Activated gamma-delta T cell treated with anti-CD3 and anti-CD28 coated beads, Interleukin-2, amount 50 U/mL, for 16 hours (primary cell): ENCODE measurements at regions not wholly inside any gene's neighbourhood (a gene's known extent, or its start where the extent isn't known, plus 50 kb on each side); places are given as distances from the start of the nearest gene placed in this dataset.
"Not testable (repeated sequence)": the region's sequence is repeated elsewhere in the genome, so short reads cannot be mapped to it uniquely, and the experiment has no call there.

Experiments
- DNase-seq: peaks from one replicate; pipeline ENCODE4 v3.0.0-alpha.2; 2020; ENCODE audit warnings: low read depth

DNA sequence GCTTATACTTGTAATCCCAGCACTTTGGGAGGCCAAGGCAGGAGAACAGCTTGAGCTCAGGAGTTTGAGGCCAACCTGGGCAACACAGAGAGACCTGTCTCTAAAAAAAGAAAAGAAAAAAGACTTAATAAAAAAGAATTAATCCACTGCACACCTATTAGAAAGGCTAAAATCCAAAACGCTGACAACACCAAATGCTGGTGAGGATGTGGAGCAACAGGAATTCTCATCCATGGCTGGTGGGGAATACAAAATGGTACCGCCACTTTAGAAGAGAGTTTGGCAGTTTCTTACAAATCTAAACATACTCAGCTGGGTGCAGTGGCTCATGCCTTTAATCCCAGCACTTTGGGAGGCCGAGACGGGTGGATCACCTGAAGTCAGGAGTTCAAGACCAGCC lies 110.0 kb upstream of the NDUFV2 start:
- not testable (repeated sequence) for DNase-seq

DNA sequence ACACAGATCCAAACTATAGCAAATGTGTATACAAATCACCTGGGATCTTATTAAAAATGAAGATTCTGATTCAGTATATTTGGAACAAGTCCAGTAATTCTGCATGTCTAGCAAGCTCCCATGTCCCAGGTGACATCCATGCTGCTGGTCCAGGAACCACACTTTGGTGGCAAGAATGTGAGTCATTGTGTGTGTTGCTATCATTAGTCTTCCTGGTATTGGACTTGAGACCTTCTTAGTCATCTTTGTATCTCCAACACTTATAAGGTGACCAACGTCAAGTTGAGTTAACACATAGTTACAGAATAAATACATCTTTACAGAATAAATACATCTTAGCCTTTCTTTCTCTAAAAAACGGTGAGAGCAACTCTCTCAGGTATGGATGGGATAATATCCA lies 107.9 kb upstream of the NDUFV2 start:
- no peak for DNase-seq

DNA sequence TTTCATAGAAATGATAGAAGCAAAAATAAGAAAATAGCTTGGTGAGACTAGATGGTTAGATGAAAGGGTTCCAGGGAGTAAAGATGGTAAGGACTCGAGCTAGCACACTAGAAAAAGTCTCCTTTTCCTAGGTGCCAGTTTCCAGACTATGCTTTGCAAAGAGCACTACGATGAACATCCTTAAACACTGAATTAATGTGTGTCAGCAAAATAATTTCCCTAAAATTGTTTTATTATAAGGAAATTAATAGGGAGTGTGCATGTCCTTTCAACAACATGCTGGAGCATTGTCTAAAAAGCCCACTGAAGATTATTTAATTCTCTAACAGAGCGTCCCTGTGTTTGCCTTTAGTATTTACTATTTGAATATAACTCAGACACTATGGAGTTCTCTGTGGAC lies 107.4 kb upstream of the NDUFV2 start:
- DNase-seq: no peak

DNA sequence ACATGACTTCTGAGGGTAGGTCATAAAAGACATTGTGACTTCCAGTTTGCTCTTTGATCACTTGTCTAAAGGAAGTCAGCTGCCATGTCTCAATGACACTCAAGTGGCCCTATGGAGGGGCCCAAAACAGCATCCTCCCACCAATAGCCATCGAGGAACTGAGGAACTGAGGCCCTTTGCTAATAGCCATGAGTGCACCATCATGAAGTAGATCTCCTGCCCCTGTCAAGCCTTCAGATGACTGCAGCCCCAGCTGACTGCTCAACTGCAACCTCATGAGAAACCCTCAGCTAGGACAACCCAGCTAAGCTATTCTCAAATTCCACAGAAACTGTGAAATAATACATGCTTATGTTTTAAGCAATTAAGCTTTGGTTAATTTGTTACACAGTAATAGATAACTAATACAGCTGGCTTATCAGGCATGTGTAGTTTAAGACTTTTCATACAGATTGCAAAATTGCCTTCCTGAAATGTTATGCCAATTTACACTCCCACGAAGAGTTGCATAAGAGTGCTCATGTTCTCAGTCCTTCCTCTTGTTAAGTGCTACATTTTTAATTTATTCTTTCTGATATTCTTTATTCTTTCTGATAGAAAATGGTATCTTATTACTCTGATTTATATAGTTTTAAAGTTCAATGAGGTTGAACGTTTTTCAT lies 105.6 kb upstream of the NDUFV2 start:
- no peak for DNase-seq

DNA sequence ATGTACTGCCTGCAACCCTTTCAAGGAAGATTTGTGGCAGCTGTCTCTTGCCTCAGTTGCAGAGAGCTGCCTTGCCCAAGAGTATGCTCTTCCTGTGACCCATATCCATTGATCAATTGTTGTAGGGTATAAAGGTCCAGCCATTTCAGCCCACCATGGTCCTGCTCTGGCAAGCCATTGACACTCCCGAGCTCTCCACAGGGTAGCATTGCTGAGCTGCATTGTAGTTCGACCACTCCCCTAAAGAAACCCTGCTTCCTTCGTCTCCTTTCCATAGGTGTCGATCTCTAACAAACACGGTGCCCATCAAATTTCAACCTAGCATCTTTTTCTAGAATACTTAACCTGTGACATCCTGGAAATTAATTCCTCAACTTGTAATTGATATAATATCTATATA lies 104.9 kb upstream of the NDUFV2 start:
- no peak for DNase-seq

DNA sequence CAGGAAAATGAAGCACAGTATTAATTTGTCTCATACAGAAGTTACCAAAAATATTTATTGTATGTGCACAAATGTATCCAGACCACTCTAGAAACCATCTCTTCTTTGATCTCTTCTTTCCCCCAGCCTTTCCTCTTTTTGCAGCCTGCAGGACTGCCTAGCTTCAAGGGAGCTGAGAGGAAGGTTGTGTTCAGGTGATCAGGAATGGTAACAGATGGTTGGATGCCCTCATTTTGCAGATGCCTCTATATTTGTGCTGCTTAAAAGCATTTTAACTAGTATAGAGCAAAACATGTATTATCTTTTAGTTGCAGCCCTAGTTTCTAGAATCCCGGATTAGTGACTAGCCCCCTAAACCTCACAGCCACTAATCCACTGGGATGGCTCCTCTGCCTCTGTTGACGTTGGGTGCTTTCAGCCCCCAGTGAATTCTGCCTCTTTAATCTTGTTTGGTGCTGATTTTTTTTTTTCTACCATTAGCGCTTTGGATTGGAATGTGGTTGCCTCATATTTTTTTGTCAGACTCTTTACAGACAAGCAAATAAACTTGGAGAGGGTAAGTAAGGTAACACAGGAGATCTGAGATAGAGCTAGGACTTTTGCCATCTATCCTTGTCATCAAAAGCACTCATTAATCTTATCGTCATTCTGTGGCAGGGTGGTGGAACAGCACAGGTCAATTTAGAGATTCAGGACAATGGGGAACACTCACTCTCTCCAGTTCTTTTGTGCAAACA lies 103.8 kb upstream of the NDUFV2 start:
- DNase-seq: no peak

DNA sequence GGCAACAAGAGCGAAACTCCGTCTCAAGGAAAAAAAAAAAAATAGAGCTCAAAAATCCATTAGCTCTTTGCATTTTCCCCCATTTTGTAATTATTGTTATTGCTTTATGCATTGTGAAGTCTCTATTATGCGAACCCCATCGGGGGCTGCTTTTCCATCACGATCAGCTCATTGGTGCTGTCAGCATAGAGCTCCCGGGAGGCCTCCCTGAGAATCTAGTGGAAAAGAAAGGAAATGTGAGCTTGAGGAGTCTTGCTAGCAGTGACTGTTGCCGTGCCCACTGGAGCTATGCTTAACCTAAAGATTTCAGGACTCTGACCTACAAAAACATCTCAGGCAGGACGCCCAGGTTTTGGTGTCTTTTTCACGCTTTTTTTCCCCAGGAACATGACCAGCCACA lies 102.6 kb upstream of the NDUFV2 start:
- no peak for DNase-seq

DNA sequence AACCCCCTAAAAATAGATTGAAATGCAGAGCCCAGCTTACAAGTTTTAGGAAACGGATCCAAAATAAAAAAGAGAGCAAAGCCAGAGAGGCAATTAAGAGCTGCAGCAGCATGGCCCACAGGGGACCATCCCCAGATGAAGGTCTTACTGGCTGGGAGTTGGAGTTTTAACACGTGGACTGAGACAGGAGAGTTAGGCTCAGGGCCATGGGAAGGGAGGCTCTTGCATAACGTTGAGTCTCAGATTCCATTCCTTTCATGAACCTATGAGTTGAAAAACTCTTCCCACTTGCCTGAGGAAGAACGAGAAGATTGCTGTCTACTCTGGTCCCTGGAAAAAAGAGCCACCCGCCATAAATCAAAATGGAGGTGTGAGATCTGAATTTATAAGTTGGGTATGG lies 101.8 kb upstream of the NDUFV2 start:
- no peak for DNase-seq

DNA sequence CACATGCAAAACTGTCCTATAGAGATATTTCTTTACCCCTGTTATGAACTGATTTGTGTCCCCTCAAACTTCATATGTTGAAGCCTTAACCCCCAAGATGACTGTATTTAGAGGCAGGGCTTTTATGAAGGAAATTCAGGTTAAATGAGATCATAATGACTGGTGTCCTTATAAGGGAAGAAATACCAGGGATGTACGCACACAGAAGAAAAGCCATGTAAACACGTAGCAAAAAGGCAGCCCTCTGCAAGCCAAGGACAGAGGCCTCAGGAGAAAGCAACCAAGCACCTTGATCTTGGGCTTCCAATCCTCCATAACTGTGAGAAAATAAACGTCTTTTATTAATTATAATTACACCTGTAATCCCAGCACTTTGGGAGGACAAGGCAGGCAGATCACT lies 101.3 kb upstream of the NDUFV2 start:
- no peak for DNase-seq

DNA sequence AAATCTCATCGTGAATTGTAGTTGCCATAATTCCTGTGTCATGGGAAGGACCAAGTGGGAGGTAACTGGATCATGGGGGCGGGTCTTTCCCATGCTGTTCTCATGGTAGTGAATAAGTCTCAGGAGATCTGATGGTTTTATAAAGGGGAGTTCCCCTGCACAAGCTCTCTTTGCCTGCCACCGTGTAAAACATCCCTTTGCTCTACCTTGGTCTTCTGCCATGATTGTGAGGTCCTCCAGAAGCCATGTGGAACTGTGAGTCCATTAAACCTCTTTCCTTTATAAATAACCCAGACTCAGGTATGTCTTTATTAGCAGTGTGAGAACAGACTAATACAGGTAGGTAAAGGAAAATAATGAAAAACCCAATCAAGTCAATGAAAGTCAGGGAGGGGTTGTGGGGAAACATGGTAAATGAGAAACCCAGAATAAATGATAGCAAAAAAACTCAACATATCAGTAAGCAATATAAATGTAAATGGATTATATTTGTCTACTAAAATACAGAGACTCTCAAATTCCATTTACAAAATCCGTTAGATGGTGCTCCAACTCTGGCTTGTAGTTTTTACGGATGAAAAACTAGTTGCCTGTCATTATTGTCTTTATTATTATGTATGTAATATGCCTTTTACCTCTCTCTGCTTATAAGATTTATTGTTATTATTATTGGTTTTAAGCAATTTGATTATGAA lies 98.9 kb upstream of the NDUFV2 start:
- DNase-seq: no peak

DNA sequence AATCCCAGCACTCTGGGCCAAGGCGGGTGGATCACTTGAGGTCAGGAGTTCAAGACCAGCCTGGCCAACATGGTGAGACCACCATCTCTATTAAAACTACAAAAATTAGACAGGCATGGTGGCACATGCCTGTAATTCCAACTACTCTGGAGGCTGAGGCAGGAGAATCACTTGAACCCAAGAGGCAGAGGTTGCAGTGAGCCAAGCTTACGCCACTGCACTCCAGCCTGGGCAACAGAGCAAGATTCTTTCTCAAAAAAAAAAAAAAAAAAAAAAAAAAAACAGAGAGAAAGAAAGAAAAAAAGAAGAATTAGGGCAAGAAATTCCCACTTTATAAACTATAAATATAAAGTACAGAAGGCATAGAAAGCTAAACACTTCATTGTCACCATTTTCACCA lies 98.2 kb upstream of the NDUFV2 start:
- not testable (repeated sequence) for DNase-seq

DNA sequence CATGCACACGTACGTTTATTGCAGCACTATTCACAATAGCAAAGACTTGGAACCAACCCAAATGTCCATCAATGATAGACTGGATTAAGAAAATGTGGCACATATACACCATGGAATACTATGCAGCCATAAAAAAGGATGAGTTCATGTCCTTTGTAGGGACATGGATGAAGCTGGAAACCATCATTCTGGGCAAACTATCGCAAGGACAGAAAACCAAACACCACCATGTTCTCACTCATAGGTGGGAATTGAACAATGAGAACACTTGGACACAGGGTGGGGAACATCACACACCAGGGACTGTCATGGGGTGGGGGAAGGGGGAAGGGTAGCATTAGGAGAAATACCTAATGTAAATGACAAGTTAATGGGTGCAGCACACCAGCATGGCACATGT lies 94.8 kb upstream of the NDUFV2 start:
- not testable (repeated sequence) for DNase-seq

DNA sequence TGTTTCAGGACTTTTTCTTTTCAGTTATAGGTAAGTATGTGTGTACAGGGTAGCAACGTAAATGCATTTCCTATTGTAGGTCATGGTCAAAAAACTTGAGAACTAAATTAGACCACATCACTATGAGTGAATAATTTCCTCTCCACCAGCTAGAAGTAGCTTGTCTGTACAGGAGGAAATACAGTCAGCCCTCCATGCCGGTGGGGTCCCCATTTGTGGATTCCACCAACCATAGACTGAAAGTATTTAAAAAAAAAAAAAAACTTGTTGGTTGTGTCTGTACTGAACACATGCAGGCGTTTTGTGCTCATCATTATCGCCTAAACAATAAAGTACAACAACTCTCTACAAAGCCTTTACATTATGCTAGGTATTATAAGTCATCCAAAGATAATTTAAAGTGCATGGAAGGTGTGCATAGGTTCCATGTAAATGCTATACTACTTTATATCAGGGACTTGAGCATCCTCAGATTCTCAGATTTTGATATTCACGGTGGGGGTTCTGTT lies 94.2 kb upstream of the NDUFV2 start:
- no peak for DNase-seq

DNA sequence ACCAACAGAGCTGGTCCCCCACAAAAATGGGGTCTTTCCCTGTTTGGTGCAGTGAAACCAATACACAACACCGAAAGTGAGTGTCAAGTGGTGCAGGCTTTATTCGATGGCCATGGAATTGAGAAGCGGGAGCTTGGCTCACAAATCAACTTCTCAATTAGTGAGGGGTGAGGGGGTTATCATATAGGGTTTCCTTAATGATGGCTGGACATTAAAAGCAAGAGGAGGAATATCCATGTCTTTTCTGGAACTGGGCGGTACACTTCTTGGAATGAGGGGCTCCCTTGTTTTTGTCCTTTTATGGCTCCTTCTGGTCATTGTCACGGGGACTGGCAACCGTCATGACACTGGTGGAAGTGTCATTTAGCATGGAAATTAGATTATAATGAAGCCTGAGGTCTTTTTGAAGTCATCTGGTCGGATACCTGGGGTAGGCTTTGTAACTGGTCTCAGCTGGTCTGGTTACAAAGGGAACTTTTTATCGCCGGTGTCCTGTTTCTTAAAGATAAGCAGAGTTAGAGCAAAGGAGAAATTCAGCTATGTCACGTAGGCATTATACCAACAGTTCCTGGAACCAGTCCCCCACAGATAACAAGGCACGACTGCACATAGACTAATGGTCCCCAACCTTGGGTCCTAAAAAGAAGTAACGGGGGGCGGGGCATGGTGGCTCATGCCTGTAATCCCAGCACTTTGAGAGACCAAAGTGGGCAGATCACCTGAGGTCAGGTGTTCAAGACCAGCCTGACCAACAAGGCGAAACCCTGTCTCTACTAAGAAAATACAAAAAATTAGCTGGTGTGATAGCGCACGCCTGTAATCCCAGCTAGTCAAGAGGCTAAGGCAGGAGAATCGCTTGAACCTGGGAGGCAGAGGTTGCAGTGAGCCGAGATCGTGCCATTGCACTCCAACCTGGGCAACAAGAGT lies 93.5 kb upstream of the NDUFV2 start:
- no peak for DNase-seq

DNA sequence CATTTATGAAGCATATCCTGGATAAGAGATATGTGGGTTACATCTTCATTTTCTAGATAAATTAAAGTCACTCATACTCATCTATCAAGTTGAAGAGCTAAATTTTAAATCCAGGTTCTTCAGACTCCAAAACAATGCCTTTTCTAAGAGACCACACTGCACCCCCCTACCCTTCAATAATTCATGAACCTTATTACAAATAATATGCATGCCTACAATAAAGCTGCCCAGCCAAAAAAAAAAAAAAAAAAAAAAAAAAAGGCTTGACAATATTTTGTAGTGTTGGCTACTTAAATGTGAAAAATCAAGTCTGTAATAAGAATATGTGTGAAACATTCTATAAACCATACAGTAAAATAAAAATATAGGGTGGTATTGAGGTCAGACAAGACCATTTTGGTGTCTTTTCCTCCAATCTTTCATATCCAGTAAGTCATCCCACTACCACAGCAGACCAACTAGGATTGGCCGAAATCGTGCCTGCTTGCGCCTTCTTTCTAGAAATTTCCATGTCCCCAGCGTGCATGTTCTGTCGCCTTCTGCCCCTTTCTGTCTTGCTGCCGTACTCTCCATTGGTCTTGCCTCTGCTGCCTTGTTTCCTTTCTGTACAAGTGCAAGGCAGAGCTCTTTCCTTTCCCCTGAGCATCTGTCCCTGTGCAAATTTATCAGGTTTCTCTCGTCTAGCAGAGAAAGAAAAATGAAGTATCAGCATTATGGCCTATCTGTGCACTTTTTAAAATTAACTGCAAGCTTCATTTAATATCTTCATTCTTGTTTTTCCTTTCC lies 92.6 kb upstream of the NDUFV2 start:
- no peak for DNase-seq

DNA sequence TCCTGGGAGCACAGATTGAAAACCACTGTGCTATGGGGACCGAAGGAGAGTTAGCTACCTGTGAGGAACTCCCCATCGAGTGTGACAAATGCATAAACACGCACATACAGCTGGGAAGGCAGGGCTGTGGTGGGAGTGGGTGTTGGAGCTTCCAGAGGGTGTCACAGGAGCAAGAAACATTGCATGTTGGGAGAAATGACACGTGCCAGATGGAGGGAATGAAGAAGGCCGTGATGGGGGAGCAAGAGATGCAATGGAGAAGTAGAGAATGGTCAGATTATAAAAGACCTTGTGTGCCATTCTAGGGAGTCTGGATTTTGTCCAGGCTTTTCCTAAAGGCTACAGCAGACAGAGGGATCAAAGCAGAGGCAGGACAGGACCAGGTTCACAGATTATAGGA lies 91.1 kb upstream of the NDUFV2 start:
- no peak for DNase-seq

DNA sequence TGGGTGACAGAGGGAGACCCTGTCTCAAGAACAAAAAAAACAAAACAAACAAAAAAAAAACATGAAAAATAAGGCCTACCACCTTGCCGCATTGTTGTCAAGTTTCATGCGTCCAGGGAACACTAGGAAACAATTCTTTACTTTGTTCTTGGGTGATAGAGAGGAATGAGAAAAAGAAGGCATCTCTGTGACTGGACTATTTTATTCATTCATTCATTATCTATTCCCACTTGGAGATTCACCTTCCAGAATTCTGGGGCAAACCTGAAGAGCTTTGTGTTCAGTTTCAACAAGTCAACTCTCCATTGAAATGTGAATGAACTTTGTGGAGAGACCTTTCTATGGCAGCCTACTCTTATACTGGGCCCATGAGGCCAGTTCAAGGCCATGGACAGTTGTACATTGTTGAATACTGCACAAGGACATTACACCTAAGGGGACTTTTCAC lies 88.5 kb upstream of the NDUFV2 start:
- no peak for DNase-seq

DNA sequence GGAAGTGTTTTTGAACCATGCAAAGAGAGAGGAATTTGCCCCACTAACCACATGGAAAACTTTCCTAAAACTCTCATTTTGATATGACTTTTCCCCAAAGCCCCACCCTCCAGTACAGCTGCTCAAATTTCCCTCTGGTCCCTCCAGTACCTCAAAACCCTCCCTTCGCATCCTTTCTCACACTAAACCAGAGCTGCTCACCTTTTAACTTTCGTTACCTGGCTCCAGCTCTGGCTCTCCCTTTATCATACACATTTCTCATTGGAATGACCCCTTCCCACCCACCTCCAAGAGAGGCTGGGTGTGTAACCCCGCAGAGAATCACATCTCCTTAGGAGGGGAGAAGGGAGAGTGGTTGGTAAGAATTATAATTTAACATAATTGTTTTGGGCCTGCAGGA lies 86.8 kb upstream of the NDUFV2 start:
- no peak for DNase-seq

DNA sequence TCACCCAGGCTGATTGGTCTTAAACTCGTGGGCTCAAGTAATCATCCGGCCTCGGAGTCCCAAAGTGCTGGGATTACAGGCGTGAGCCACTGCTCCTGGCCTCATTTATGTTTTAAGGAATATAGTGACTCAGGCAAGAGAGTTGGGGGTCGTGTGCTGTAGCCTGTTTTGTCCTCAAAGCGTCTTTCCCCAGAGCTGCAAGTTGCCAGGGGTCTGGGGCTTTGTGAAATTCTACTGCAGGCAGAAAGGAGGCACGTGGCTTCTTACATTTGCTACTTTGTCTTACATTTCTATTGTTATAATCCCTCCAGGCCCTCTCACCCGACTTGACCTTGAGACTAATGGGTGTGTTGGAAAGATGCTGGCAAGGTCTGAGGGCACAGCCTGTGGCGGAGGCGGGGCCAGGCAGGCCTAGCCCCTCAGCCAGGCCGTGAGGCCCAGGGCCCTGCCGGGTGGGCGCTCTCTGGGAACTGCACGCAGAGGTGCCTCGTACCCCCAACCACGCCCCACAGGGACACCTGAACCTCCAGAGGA lies 85.8 kb upstream of the NDUFV2 start:
- no peak for DNase-seq

DNA sequence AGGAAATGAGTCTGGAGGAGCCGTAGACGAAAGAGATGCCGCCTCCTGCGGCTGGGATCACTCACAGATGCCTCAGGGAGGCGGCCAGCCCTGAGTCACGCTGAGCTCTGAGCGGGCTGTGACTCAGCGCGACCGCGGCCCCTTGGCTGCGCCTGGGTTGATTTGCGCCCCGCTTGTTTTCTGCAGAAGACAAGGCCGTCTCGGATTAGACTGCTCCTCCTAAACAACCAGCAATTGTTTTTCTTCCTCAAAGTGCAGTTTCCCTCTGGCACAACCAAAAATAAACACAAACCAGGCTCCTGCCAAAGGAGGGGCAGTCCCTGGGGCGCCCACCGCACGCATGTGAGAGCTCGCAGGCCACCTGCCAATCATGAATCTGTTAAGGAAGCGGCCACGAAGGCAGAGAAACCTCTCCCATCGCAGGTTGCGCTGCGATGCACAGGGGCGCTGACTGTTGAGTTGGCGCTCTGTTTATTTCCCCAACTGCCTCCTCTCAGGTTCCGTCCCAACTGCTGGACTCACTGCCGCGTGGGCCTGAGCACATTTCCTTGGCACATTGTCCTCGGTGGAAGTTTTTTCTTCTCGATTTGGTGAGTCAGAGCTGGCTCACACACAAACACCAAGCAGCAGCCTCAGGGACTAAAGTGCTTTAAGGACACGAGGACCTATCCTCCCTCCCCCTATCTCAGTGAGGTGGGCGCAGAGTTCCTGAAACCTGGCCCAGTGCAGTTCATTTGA lies 85.2 kb upstream of the NDUFV2 start:
- DNase-seq: peak; percentile 45
